ENCODE measurements at regions not wholly inside any gene's neighbourhood (a gene's known extent, or its start where the extent isn't known, plus 50 kb on each side); places are given as distances from the start of the nearest gene placed in this dataset.

- no peaks in the 10 kb centered on the region for H3K79me2 ChIP-seq
- no peak overlapping the region for H3K4me3 ChIP-seq (ENCODE audit: low read depth, low read length)
- no peaks in the 10 kb centered on the region for H3K9me3 ChIP-seq (ENCODE audit: control insufficient read depth, low read length)
- no peak for TF ChIP-seq CTCF (IDR thresholded peaks at IDR 0.05)
- H3K27me3 ChIP-seq (ENCODE audit: control insufficient read depth, insufficient read depth, low read length) = no peaks in the 10 kb centered on the region
- H3K36me3 ChIP-seq (ENCODE audit: control insufficient read depth, insufficient read depth, low read length) = no peaks in the 10 kb centered on the region
- H3K9ac ChIP-seq = no peak overlapping the region
- no peak overlapping the region for H3K27ac ChIP-seq
- no peak overlapping the region for H3K4me2 ChIP-seq (ENCODE audit: low read length)
- no peak overlapping the region for H2AFZ ChIP-seq
- no peaks in the 10 kb centered on the region for H3K4me1 ChIP-seq
Observed at GRCh38 chr1:119220991-119221390, 80.5 kb upstream of the WARS2 start.

- Histone ChIP-seq H3K79me2 (no peaks in the 10 kb centered on the region), H3K4me3 (ENCODE audit: low read depth, low read length) (no peak overlapping the region), H3K27ac (no peak overlapping the region), H3K27me3 (ENCODE audit: control insufficient read depth, insufficient read depth, low read length) (no peaks in the 10 kb centered on the region), H3K36me3 (ENCODE audit: control insufficient read depth, insufficient read depth, low read length) (no peaks in the 10 kb centered on the region), H3K4me2 (ENCODE audit: low read length) (no peak overlapping the region), H2AFZ (no peak overlapping the region), H3K9ac (no peak overlapping the region), H3K4me1 (no peaks in the 10 kb centered on the region), H3K9me3 (ENCODE audit: control insufficient read depth, low read length) (no peaks in the 10 kb centered on the region)
- no peak for TF ChIP-seq CTCF (IDR thresholded peaks at IDR 0.05)
Observed at GRCh38 chr1:119222271-119222670, 81.8 kb upstream of the WARS2 start.

- Histone ChIP-seq H3K4me2 (ENCODE audit: low read length) (no peak overlapping the region), H3K27ac (no peak overlapping the region), H3K27me3 (ENCODE audit: control insufficient read depth, insufficient read depth, low read length) (no peaks in the 10 kb centered on the region), H3K9me3 (ENCODE audit: control insufficient read depth, low read length) (no peaks in the 10 kb centered on the region), H3K4me1 (no peaks in the 10 kb centered on the region), H3K36me3 (ENCODE audit: control insufficient read depth, insufficient read depth, low read length) (no peaks in the 10 kb centered on the region), H3K9ac (no peak overlapping the region), H2AFZ (no peak overlapping the region), H3K79me2 (no peaks in the 10 kb centered on the region), H3K4me3 (ENCODE audit: low read depth, low read length) (no peak overlapping the region)
- TF ChIP-seq CTCF (IDR thresholded peaks at IDR 0.05) = no peak
Observed at GRCh38 chr1:119225265-119225664, 84.8 kb upstream of the WARS2 start.

GRCh38 chr1:119225831-119226230 lies 85.4 kb upstream of the WARS2 start:
- H3K27me3 ChIP-seq (ENCODE audit: control insufficient read depth, insufficient read depth, low read length) = no peaks in the 10 kb centered on the region
- no peak for TF ChIP-seq CTCF (IDR thresholded peaks at IDR 0.05)
- H3K4me1 ChIP-seq = no peaks in the 10 kb centered on the region
- no peak overlapping the region for H3K4me2 ChIP-seq (ENCODE audit: low read length)
- H2AFZ ChIP-seq = no peak overlapping the region
- H3K27ac ChIP-seq = no peak overlapping the region
- H3K4me3 ChIP-seq (ENCODE audit: low read depth, low read length) = no peak overlapping the region
- H3K36me3 ChIP-seq (ENCODE audit: control insufficient read depth, insufficient read depth, low read length) = no peaks in the 10 kb centered on the region
- H3K9ac ChIP-seq = no peak overlapping the region
- H3K79me2 ChIP-seq = no peaks in the 10 kb centered on the region
- H3K9me3 ChIP-seq (ENCODE audit: control insufficient read depth, low read length) = no peaks in the 10 kb centered on the region

GRCh38 chr1:119226321-119226720 lies 85.9 kb upstream of the WARS2 start:
- no peaks in the 10 kb centered on the region for H3K9me3 ChIP-seq (ENCODE audit: control insufficient read depth, low read length)
- no peaks in the 10 kb centered on the region for H3K79me2 ChIP-seq
- H3K4me1 ChIP-seq = no peaks in the 10 kb centered on the region
- no peak overlapping the region for H3K4me2 ChIP-seq (ENCODE audit: low read length)
- H3K4me3 ChIP-seq (ENCODE audit: low read depth, low read length) = no peak overlapping the region
- H2AFZ ChIP-seq = no peak overlapping the region
- TF ChIP-seq CTCF (IDR thresholded peaks at IDR 0.05) = no peak
- no peak overlapping the region for H3K27ac ChIP-seq
- no peaks in the 10 kb centered on the region for H3K36me3 ChIP-seq (ENCODE audit: control insufficient read depth, insufficient read depth, low read length)
- no peak overlapping the region for H3K9ac ChIP-seq
- H3K27me3 ChIP-seq (ENCODE audit: control insufficient read depth, insufficient read depth, low read length) = no peaks in the 10 kb centered on the region

All from parathyroid adenoma (tissue), 2 donors.